Amygdala (tissue), 56 donors: ENCODE measurements at regions not wholly inside any gene's neighbourhood (a gene's known extent, or its start where the extent isn't known, plus 50 kb on each side); places are given as distances from the start of the nearest gene placed in this dataset.

Experiments
- DNase-seq, 56 donors: peaks; one replicate each; lab custom pipeline; 2025; lab: John Stamatoyannopoulos, UW

DNA sequence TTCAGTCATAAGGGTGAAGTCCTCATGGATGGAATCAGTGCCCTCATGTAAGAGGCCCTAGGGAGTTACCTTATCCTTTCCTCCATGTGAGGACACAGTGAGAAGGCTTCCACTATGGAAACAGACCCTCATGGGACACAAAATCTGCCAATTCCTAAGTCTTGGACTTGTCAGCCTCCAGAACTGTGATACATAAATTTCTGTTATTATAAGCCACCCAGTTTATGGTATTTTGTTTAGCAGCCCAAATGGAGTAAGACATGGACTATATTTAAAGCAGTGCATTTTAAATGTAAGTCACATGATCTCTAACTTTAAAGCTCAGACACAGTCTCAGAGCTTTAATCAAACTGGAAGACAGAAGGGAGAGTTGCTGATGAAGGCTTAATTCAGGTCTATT is 619.8 kb upstream of the CHORDC1 start:
- DNase-seq, result no peak

DNA sequence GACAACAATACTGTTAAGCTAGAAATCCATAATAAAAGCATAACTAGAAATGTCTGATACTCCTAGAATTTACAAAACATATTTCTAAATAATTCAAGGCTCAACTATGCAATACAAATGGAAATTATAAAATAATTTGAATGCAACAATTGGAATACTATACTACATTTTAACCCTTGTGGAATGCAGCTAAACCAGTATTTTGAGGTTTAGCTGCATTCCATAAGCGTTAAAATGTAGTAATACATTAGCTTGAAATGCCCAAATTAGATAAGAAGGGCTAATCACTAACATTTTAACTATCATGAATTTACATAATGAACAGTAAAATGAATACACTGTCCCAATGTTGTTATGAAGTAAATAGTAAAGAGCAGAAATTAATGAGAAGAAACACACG is 617.2 kb upstream of the CHORDC1 start:
- no peak for DNase-seq

DNA sequence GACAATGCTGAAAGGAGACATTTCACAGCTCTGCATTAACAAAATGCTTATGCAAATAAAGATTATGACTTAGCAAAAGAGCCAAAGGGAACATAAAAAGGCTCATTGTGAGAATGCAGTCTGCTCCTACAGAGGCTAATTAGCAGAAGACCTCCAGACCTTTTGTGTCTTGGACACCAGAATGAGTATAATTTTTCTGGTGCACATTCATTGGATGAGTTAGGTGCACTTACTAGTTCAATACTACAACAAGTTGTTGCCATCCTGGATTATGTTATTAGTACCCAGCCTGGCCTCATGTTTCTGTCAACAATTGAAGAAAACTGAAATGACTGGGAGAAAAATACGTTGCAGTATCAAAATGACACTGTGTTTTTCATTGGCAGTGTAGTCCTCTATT is 613.2 kb upstream of the CHORDC1 start:
- no peak for DNase-seq

DNA sequence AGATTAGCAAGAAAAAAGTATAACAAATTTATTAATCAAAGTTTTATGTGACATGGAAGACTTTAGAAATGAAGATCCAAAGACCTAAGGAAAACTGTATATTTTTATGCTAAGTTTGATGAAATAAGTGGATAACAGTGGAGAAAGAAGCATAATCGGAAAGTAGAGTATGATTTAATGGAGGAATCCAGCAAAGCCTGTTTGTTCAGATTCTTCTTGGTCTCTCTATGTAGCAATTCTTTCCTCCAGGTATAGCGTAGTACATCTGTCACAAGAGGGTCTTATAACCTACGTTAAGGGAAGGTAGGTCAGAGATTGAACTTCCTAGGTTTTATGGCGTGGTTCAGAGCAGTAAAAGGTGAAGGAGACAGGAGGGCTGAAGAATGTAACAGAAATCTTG is 600.6 kb upstream of the CHORDC1 start:
- no peak for DNase-seq

DNA sequence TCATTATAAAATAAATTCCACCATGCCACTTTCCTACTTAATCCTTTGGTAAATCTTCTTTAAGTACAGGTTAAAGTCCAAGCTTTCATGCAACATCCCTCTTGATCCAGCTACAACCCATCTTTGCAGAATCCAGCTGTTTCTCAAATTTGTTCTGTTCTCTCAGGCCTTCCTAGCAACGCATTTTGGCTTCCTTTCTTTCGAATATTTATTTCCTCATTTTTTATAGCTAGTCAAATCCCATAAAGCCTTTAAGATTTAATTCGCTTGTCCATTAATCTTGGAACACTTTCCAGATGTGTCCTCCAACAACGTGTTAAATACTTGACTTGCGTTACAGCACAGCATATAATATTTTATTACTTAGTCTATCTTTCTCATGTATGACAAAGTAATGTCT is 600.1 kb upstream of the CHORDC1 start:
- no peak for DNase-seq

DNA sequence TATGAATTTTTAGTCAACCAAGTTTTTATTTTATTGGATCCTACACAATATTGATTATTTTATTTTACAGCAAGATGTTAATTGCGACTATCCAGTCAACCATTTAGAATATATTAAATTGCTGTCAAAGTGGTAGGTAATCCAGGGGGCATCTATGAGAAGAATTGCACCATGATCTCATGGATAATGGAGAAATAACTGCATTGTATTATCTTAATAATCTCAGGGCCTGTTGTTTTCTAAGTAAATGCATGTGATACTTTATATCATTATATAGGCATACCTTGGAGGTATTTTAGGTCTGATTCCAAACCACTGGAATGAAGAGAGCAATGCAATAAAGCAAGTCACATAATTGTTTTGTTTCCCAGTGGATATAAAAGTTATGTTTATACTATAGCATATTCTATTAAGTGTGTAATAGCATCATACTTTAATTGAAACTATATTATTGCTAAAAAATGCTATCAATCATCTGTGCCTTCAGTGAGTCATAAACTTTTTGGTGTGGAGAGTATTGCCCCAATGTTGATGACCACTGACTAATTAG is 595.4 kb upstream of the CHORDC1 start:
- no peak for DNase-seq

DNA sequence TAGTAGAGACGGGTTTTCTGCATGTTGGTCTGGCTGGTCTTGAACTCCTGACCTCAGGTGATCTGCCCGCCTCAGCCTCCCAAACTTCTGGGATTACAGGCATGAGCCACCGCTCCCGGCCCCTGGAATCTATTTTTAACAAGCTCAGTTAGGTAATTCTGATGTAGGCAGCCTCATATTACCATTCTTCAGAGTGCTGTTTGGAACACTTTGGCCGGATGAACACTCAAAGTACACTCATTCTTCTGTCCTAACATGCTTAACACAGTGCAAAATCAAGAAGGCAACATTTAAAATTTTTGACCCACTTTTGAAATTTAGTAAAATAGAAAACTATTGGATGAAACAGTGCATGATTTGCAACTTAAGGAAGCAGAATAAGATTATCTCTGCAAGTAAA is 586.7 kb upstream of the CHORDC1 start:
- DNase-seq, result no peak

DNA sequence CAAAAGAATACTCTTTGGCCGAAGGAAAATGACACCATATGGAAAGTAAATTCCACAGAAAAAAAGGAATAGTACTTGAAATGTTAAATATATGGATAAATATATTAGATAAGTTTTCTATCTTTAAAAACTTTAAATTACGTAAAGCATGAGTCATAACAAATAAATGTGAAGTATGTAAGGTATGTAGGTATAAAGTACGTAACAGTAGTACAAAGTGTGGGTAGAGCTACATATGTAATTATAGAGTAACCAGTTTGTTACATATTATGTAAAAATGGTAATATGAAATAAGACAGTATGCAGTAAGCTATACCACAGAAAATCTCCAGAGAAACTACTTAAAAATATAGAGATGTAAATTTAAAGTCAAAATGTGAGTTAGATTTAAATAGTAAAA is 582.3 kb upstream of the CHORDC1 start:
- DNase-seq, result no peak

DNA sequence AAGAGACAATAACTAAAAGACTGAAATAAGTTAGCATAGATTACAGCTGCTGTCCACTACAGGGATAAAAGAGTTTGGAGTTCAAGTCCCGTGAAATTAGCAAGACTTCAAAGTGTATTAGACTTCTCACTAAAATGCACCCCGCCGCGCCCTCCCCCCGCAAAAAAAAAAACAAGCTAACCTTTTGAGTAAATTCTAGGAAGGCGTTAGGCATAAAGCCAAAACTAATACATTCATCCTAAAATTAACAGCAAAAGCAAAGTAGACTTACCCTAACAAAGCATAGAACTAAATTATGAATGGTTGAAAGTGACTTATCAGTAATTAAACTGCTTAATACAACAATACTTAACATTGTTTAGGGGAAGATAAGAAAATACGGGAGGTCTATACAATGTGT is 581.0 kb upstream of the CHORDC1 start:
- no peak for DNase-seq

DNA sequence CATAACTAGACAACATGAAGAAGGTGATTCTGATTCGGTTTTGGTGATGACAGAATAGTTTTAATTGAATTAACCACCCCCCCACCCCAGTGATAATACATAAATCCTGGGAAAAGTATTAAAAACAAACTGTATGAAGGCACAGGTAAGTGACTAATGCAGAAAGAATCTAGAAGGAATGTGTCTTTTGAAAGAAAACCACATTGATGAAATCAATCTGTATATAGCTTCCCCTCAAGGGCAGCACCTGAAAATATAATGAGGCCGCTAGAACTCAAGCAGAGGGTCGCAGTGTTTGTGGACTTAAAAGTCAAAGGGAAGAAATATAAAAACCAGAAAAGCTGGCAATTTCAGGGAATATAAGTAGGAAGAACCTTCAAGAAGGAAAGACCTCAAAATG is 580.5 kb upstream of the CHORDC1 start:
- no peak for DNase-seq

DNA sequence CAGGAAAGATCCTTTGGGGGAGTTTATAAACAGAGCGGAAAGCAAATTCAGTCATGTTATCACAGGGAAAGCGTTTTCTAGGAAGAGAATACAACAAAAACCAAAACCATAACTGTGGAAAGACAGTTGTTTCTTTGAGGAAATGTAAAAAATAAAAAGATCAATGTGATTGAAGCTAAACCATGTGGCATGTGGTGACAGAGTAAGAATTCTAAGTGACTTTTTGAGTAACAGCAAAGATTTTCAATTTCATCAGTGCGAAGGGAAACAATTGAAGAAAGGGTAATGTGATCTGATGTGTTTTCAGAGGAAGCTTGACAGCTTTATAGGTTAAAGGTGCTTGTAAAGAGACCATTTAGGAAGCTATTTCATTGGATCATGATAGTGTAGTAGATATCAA is 575.9 kb upstream of the CHORDC1 start:
- DNase-seq, result no peak

DNA sequence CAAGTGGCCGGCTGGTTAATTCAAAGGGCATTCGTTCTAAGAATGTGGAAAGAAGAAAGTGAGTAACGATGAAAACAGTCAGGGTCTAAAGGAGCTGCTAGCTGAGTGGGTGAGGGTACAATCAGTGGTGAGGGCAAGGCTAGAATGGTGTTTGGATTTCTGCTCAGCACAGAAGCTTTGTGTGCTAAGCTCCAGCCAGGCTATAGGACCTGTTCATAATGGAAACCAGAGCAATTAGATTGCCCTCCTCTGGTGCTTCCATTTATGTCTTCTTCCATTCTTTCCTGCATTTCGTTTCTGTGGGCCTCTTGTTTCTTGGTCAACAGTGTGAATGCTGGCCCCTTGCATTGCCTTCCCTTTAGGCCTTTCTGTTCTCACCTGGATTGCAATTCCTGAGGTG is 572.9 kb upstream of the CHORDC1 start:
- no peak for DNase-seq

DNA sequence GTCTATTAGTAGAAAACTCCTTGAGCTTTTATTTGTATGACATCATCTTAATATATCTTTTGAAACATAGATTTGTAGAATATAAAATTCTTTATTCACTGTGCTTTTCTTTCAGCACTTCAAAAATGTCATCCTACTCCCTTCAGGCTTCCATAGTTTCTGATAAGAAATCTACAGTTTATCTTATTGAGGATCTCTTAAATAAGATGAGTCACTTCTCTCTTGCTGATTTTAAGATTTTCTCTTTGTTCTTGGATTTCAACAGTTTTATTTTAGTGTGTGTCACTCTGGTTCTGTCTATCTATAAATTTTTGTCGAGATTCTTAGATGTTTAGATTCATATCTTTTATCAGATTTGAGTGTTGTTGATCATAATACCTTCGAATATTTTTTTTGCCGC is 566.1 kb upstream of the CHORDC1 start:
- no peak for DNase-seq

DNA sequence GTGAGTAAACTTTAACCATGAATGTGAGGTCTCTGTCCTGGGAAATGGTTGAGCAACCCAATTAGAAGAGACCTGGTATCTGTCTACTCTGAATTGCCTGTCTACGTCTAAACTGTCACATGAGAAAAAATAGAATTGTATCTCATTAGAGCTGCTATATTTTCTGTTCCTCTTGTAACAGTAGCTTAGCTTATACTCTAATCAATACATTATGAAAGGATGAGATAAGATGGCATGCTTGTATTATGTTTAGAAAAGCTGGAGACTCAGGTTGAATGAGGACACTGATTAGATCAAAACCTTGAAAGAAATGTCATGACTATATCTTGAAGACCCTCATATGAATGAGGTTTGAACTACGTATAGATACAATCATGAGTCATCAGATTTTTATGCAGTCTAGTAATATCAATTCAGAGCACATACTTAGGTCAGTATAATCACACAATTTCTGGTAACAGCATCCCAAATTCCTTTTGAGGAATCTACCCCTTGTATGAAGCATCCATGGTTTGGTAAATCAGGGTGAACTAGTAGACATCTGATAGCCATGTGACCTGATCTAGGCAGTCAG is 561.5 kb upstream of the CHORDC1 start:
- DNase-seq, result no peak

DNA sequence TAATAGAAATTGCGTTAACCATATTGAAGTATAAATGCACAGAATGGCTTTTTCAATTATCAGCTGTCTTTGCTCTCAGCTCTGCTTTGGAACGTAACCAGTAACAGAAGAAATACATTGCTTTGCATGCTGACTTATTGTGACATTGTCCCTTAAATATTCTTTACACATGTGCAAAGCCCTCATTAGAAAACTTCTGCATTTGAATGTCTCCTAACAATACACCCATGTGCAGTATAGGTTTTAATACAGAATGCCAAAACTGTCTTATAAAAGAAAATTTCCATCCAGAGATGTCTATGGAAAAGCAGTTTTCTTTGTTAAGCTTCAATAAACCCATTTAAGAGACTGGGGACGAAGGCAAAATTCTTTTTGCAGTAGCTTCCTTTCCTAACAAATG is 560.3 kb upstream of the CHORDC1 start:
- no peak for DNase-seq

DNA sequence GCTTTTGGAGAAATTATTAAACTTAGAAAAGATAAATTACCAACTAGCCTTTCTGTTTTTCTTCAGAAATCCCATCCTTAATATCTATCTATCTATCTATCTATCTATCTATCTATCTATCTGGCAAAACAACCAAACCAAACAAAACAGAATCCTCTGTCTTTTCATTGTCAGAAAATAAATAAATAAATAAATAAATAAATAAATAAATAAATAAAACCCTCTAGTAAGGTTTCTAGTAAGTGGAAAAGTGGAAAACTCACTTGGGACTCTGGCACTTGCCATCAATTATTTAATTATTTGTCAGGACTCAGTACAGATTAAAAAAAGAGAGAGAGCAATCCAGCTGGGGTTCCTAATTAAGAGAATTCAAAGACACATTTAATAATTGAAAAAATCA is 556.2 kb upstream of the CHORDC1 start:
- no peak for DNase-seq

DNA sequence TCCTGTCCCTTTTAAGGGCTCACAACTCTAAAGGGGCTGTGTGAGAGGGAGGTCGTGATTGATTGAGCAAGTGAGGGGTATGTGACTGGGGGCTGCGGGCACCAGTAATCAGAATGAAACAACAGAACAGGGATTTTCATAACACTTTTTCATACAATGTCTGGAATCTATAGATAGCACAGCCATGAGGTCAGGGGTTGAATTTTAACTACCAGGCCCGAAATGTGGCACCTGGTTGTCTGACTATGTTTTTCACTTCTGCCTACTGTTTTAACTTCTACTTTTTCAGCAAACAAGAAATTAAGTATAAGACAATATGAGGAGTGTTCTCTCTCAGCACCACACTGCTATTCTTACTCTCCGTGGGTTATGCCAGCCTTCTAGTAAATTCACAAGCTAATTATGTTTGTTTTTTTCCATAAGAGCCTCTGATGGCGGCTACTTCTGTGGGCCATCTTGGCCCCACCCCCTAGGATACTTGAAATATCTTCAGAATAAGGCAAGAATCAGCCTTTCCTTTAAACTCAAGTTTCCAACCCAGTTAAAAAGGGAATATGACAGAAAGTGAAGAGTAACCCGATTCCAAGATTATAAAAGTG is 552.8 kb upstream of the CHORDC1 start:
- DNase-seq, result no peak

DNA sequence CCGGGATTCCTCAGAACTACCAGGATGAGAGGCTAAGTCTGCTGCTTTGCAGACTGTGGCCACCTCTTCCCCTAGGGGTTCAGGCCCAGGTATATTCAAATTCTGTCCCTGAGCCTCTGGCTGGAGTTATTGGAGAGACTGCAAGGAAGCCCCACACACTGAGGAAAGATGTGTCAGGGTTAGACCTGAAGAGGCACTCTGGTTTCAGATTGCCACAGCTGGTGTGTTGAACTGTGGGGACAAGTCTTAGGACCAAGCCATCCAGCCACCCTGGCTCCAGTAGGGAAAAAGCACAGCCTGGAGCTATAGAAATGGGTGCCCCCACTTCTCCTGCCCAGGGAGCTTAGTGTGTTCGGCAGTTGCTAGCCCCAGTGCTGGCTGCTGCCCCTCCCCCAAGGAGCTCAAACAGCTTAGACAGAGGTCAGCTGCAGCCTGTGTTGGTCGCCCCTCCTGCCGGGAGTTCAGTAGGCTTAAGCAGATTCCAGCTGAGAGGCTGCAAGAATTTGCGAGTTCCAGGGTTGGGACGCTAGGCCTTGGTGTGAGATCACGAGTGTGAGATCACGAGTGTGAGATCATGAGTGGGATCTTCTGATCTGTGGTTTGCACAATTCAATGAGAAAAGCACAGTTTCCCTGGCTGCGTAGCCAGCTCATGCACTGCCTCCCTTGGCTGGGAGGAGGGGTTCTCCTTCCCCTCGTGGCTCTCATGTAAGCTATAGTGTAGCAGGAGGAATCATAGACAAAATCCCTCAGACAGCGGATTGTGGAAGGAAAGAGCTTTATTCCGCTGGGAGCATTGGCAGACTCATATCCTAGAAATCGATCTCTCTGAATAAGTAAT is 552.1 kb upstream of the CHORDC1 start:
- DNase-seq, result no peak

DNA sequence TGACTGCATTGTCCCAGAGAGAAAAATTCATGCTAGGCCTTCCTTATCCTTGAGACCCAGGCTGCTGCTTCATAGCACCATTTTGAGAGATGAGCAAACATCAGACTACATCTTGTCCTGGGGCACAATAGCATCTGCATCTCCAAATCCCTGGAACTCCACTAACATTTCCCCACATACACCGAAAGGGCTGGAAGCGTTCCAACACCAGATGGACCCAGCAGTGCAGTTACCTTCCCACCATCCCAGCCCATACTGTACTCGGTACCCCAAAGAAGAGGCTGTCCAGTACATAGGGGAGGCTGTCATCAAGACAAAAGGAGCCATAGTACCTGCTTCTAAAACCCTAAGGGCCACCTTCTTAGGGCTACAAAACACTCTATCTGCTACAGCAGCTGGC is 547.2 kb upstream of the CHORDC1 start:
- DNase-seq, result no peak

DNA sequence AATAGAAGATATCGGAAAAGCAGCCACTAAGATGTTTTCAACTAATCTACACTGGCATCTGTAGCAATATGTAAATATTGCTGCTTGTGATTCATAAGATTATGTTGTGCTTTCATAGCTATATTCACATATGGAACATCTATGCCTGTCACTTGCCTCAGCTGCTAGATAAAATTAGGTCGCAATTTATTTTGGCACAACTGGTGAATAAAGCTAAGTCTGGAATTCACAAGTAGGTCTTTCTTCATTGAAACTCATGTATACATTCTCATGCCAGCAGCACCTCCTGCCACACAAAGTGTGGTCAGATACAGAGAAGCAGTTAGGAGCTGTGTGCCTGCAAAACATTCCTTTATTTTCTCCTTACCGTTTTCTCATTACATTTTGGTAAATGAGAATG is 543.3 kb upstream of the CHORDC1 start:
- peak in 1 of 56 donors; percentile 5 for DNase-seq

DNA sequence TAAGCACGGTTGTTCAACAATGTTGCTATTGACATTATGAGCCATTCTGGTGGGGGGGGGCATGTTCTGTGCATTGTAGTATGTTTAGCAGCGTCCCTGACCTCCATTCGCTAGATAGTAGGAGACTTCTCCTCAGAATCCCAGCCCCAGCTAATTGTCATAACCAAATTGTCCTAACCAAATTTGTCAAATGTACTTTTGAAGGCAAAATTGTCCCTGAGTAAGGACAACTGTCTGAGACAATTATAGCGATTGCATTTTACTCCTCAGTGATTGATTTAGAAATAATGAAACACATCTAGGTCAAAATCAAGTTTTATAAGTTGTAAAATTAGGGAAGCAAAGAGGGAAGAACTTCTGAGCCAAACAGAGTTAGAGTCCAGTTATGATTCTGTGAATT is 541.8 kb upstream of the CHORDC1 start:
- DNase-seq, result no peak
